Smooth muscle cell (in vitro differentiated cells): ENCODE measurements at regions not wholly inside any gene's neighbourhood (a gene's known extent, or its start where the extent isn't known, plus 50 kb on each side); places are given as distances from the start of the nearest gene placed in this dataset.

Experiments used
- DNase-seq: peaks from one replicate; lab custom pipeline; 2025; ENCODE audit not compliant: unreplicated experiment; lab: John Stamatoyannopoulos, UW
- H2AFZ ChIP-seq: fragments of 200-600 bp; sonication (generic); 2 replicates; pipeline ENCODE4 v1.6.0; 2016; ENCODE audit warnings: antibody characterized with exemption, low read depth, mild to moderate bottlenecking
- H3F3A ChIP-seq: fragments of 200-600 bp; sonication (generic); 2 replicates; pipeline ENCODE4 v1.6.0; 2017; ENCODE audit warnings: antibody characterized with exemption, low read depth
- H3K27ac ChIP-seq: fragments of 200-600 bp; sonication (generic); 2 replicates; pipeline ENCODE4 v1.5.1; 2016; ENCODE audit warnings: low read depth, mild to moderate bottlenecking
- H3K27me3 ChIP-seq: fragments of 200-600 bp; sonication (generic); 2 replicates; pipeline ENCODE4 v1.6.1; 2016; ENCODE audit warnings: low read depth, mild to moderate bottlenecking
- H3K36me3 ChIP-seq: fragments of 200-600 bp; sonication (generic); 2 replicates; pipeline ENCODE4 v1.5.1; 2016; ENCODE audit warnings: low read depth
- H3K4me1 ChIP-seq: fragments of 200-600 bp; sonication (generic); 2 replicates; pipeline ENCODE4 v1.5.1; 2016; ENCODE audit warnings: low read depth
- H3K4me2 ChIP-seq: fragments of 200-600 bp; sonication (generic); 2 replicates; pipeline ENCODE4 v1.6.0; 2016; ENCODE audit warnings: mild to moderate bottlenecking
- H3K4me3 ChIP-seq: fragments of 200-600 bp; sonication (generic); 2 replicates; pipeline ENCODE4 v1.5.1; 2016; ENCODE audit warnings: mild to moderate bottlenecking
- H3K79me2 ChIP-seq: fragments of 200-600 bp; sonication (generic); 2 replicates; pipeline ENCODE4 v1.6.0; 2016; ENCODE audit warnings: low read depth, mild to moderate bottlenecking
- H3K9ac ChIP-seq: fragments of 200-600 bp; sonication (generic); 2 replicates; pipeline ENCODE4 v1.6.0; 2016; ENCODE audit warnings: low read depth
- H3K9me3 ChIP-seq: fragments of 200-600 bp; sonication (generic); replicated peaks from 2 replicates; pipeline ENCODE4 v1.5.1; 2016; ENCODE audit warnings: low read depth
- H4K20me1 ChIP-seq: fragments of 200-600 bp; sonication (generic); 2 replicates; pipeline ENCODE4 v1.6.0; 2016; ENCODE audit warnings: low read depth
- WGBS: methylation state at CpG from one replicate; pipeline ENCODE4 v1.1.7; 2016; ENCODE audit warnings: low lambda C conversion rate; 5-methylcytosine and 5-hydroxymethylcytosine counted together
- TF ChIP-seq, protein P1 (sequence below): fragments of 200-600 bp; sonication (generic); IDR thresholded peaks from 2 replicates; pipeline ENCODE4 v1.5.1; 2017; ENCODE audit warnings: borderline replicate concordance, mild to moderate bottlenecking, antibody characterized with exemption; ENCODE audit not compliant: insufficient read depth, poor library complexity, severe bottlenecking

GRCh38 chr20:23249541-23249940 lies 101.0 kb upstream of the NXT1 start:
- Histone ChIP-seq H3K27ac (no peak overlapping the region), H3F3A (no peaks in the 10 kb centered on the region), H3K36me3 (no peaks in the 10 kb centered on the region), H3K4me3 (no peak overlapping the region), H4K20me1 (no peaks in the 10 kb centered on the region), H2AFZ (no peak overlapping the region), H3K4me2 (no peak overlapping the region), H3K9me3 (no peaks in the 10 kb centered on the region), H3K4me1 (no peaks in the 10 kb centered on the region), H3K79me2 (no peaks in the 10 kb centered on the region), H3K9ac (no peak overlapping the region), H3K27me3 (no peaks in the 10 kb centered on the region)
- TF ChIP-seq, protein P1, sequence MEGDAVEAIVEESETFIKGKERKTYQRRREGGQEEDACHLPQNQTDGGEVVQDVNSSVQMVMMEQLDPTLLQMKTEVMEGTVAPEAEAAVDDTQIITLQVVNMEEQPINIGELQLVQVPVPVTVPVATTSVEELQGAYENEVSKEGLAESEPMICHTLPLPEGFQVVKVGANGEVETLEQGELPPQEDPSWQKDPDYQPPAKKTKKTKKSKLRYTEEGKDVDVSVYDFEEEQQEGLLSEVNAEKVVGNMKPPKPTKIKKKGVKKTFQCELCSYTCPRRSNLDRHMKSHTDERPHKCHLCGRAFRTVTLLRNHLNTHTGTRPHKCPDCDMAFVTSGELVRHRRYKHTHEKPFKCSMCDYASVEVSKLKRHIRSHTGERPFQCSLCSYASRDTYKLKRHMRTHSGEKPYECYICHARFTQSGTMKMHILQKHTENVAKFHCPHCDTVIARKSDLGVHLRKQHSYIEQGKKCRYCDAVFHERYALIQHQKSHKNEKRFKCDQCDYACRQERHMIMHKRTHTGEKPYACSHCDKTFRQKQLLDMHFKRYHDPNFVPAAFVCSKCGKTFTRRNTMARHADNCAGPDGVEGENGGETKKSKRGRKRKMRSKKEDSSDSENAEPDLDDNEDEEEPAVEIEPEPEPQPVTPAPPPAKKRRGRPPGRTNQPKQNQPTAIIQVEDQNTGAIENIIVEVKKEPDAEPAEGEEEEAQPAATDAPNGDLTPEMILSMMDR, result no peak
- DNase-seq, result no peak
- 98% methylated on average over 4 of the region's 4 CpGs for WGBS

- H3K4me1 ChIP-seq, result no peaks in the 10 kb centered on the region
- WGBS, result 40% methylated on average over 2 of the region's 2 CpGs
- H3K9ac ChIP-seq, result no peak overlapping the region
- DNase-seq, result no peak
- H3K9me3 ChIP-seq, result no peaks in the 10 kb centered on the region
- H3K27ac ChIP-seq, result no peak overlapping the region
- H3K79me2 ChIP-seq, result no peaks in the 10 kb centered on the region
- no peaks in the 10 kb centered on the region for H3K36me3 ChIP-seq
- no peaks in the 10 kb centered on the region for H3F3A ChIP-seq
- TF ChIP-seq, protein P1, result no peak
- no peak overlapping the region for H2AFZ ChIP-seq
- no peak overlapping the region for H3K4me2 ChIP-seq
- no peaks in the 10 kb centered on the region for H4K20me1 ChIP-seq
- no peak overlapping the region for H3K4me3 ChIP-seq
- no peaks in the 10 kb centered on the region for H3K27me3 ChIP-seq
These were observed 102.1 kb upstream of the NXT1 start for GRCh38 chr20:23248461-23248882.

DNA sequence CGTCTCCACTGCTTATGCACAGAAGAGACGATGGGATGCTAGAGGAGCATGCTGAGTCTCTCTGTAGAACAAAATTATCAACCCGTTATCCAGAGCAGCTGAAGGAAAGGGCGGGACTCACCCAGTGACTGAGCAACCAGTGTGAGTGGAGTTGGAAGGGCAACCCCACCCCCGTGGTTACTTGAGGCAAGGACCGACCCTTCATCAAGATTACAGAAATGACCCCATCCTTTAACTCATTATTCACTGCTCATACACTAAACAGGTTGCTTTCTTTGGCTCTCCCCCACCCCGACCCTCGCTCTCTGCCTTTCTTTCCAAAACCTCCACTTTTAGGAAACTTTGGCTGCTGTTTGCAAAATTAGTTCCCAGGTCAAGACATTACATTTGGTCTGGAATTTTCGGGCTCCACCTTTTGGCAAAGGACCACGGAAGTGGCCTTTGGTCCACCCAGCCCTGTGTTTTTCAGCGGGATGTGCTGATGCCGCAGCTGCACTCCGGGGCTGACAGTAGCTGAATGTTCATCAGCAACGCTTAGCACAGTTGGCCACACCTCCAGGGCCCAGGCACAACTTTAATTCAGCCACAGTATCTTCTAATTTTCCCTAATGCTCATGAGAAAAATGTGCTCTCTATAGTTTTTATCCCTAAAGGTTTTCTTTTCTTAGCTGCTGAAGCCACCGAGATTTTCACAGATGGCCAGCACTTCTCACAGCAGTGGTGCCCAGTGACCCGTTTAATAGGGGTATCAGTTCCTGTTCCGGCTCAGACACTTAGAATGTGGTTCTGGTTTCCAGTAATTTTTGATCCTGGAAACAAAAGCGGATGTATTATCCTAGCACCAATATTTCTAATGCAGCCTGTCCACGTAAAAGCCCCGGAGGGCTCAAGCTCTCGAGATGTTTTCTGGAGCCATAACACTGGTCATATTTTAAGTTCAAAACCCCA lies 103.6 kb upstream of the NXT1 start:
- 82% methylated on average over 21 of the region's 21 CpGs for WGBS
- Histone ChIP-seq H3F3A (no peaks in the 10 kb centered on the region), H2AFZ (no peak overlapping the region), H3K4me2 (no peak overlapping the region), H3K36me3 (no peaks in the 10 kb centered on the region), H3K27me3 (no peaks in the 10 kb centered on the region), H3K27ac (no peak overlapping the region), H4K20me1 (no peaks in the 10 kb centered on the region), H3K79me2 (no peaks in the 10 kb centered on the region), H3K9me3 (no peaks in the 10 kb centered on the region), H3K9ac (no peak overlapping the region), H3K4me3 (no peak overlapping the region), H3K4me1 (no peaks in the 10 kb centered on the region)
- no peak for DNase-seq
- TF ChIP-seq, protein P1, result no peak
